ENCODE measurements at regions not wholly inside any gene's neighbourhood (a gene's known extent, or its start where the extent isn't known, plus 50 kb on each side); places are given as distances from the start of the nearest gene placed in this dataset.

GRCh38 chr2:144999071-144999875 lies 479.4 kb upstream of the ZEB2 start:
- 72 to 80% methylated on average over 7 of the region's 7 CpGs for WGBS, 2 donors
- Histone ChIP-seq H3K9me3 (no peaks in the 10 kb centered on the region), H3K4me1 (no peaks in the 10 kb centered on the region), H3K27me3 (no peaks in the 10 kb centered on the region), H3K27ac (peak overlapping the region in 1 of 3 donors; percentile 35), H3K4me3 (replicated peaks in 1 of 3) (no peak overlapping the region), H3K36me3 (no peaks in the 10 kb centered on the region)
- no peak for DNase-seq
- TF ChIP-seq POLR2A (IDR thresholded peaks at IDR 0.05), result no peak
- no peak for TF ChIP-seq CTCF (IDR thresholded peaks at IDR 0.05)
- intact Hi-C loops (cut with DNase I), result no loop called here

GRCh38 chr2:144998435-144998834 lies 478.5 kb upstream of the ZEB2 start:
- H3K4me3 ChIP-seq (replicated peaks in 1 of 3), result no peak overlapping the region
- intact Hi-C loops (cut with DNase I), result no loop called here
- H3K27me3 ChIP-seq, result no peaks in the 10 kb centered on the region
- no peak overlapping the region for H3K27ac ChIP-seq
- no peaks in the 10 kb centered on the region for H3K36me3 ChIP-seq
- 72% methylated on average over 4 of the region's 4 CpGs for WGBS, 2 donors
- H3K9me3 ChIP-seq, result no peaks in the 10 kb centered on the region
- no peak for DNase-seq
- H3K4me1 ChIP-seq, result no peaks in the 10 kb centered on the region
- no peak for TF ChIP-seq CTCF (IDR thresholded peaks at IDR 0.05)

GRCh38 chr2:144996225-144996795 lies 476.4 kb upstream of the ZEB2 start:
- Histone ChIP-seq H3K36me3 (no peaks in the 10 kb centered on the region), H3K27me3 (no peaks in the 10 kb centered on the region), H3K9me3 (no peaks in the 10 kb centered on the region), H3K27ac (peak overlapping the region in 1 of 3 donors; percentile 43), H3K4me1 (no peaks in the 10 kb centered on the region), H3K4me3 (replicated peaks in 1 of 3) (no peak overlapping the region)
- intact Hi-C loops (cut with DNase I), result no loop called here
- TF ChIP-seq POLR2A (IDR thresholded peaks at IDR 0.05) (no peak), CTCF (IDR thresholded peaks at IDR 0.05) (no peak)
- 59 to 62% methylated on average over 5 of the region's 5 CpGs for WGBS, 2 donors
- no peak for DNase-seq

GRCh38 chr2:144995482-144995881 lies 475.6 kb upstream of the ZEB2 start:
- Histone ChIP-seq H3K4me3 (replicated peaks in 1 of 3) (no peak overlapping the region), H3K27ac (peak overlapping the region in 1 of 3 donors; percentile 43), H3K9me3 (no peaks in the 10 kb centered on the region), H3K27me3 (no peaks in the 10 kb centered on the region), H3K4me1 (no peaks in the 10 kb centered on the region), H3K36me3 (no peaks in the 10 kb centered on the region)
- intact Hi-C loops (cut with DNase I), result no loop called here
- TF ChIP-seq POLR2A (IDR thresholded peaks at IDR 0.05) (no peak), CTCF (IDR thresholded peaks at IDR 0.05) (no peak)
- no peak for DNase-seq
- WGBS, 2 donors, result 56 to 67% methylated on average over 3 of the region's 3 CpGs

- Histone ChIP-seq H3K27ac (no peak overlapping the region), H3K4me3 (replicated peaks in 1 of 3) (no peak overlapping the region), H3K36me3 (no peaks in the 10 kb centered on the region), H3K27me3 (no peaks in the 10 kb centered on the region), H3K4me1 (no peaks in the 10 kb centered on the region), H3K9me3 (no peaks in the 10 kb centered on the region)
- DNase-seq, result no peak
- intact Hi-C loops (cut with DNase I), result no loop called here
- 95 to 97% methylated on average over 1 of the region's 1 CpG for whole genome bisulfite sequencing, 2 donors
- TF ChIP-seq CTCF (IDR thresholded peaks at IDR 0.05), result no peak
These were observed 470.7 kb upstream of the ZEB2 start for GRCh38 chr2:144990661-144991060.
